Naive thymus-derived CD8-positive, alpha-beta T cell (primary cell): ENCODE measurements at regions not wholly inside any gene's neighbourhood (a gene's known extent, or its start where the extent isn't known, plus 50 kb on each side); places are given as distances from the start of the nearest gene placed in this dataset.
A peak's percentile ranks its signal among the peaks of the same experiment; 100 is the strongest.

Source experiments
- ATAC-seq, 2 donors: fragments of 150-1000 bp; cut with Tn5 transposase in 1 of 2; sonication (Bioruptor Pico), chemical (Tn5 transposase) in 1 of 2; 1 replicate in 1 of 2; 2 replicates in 1 of 2; pipeline ENCODE4 v1.10.0; 2021; ENCODE audit warnings: mild to moderate bottlenecking in 2 of 2, moderate library complexity in 2 of 2
- POLR2A ChIA-PET: fragments of 350-600 bp; sonication (Branson Sonifier 250); formaldehyde crosslinking; loops from one replicate; lab custom pipeline; 2021; ENCODE audit warnings: antibody characterized with exemption; lab: Charles Lee
- DNase-seq, 10 donors: peaks; one replicate each; pipeline versions ENCODE4 v3.0.0 to v3.0.0-alpha.2; 2020 to 2022
- H3K27ac Mint-ChIP-seq, 10 donors: one replicate each; pipeline ENCODE4 v1.8.0; 2020 to 2022; ENCODE audit warnings: mild to moderate bottlenecking in 10 of 10, mixed read lengths in 10 of 10, moderate library complexity in 4 of 10, inconsistent platforms in 1 of 10
- H3K27me3 Mint-ChIP-seq, 5 donors: one replicate each; pipeline ENCODE4 v1.8.0; 2021 to 2022; ENCODE audit warnings: mixed read lengths in 5 of 5
- H3K36me3 Mint-ChIP-seq, 3 donors: one replicate each; pipeline ENCODE4 v1.8.0; 2020 to 2022; ENCODE audit warnings: mixed read lengths in 3 of 3, mild to moderate bottlenecking in 2 of 3, inconsistent platforms in 1 of 3
- H3K4me1 Mint-ChIP-seq, 4 donors: one replicate each; pipeline ENCODE4 v1.8.0; 2021 to 2022; ENCODE audit warnings: mixed read lengths in 4 of 4
- H3K4me3 Mint-ChIP-seq, 10 donors: one replicate each; pipeline ENCODE4 v1.8.0; 2020 to 2022; ENCODE audit warnings: mild to moderate bottlenecking in 10 of 10, mixed read lengths in 10 of 10, moderate library complexity in 6 of 10, inconsistent platforms in 1 of 10
- H3K9me3 Mint-ChIP-seq, 9 donors: one replicate each; pipeline ENCODE4 v1.8.0; 2020 to 2022; ENCODE audit warnings: mixed read lengths in 9 of 9, mild to moderate bottlenecking in 3 of 9, inconsistent platforms in 1 of 9, moderate library complexity in 1 of 9

GRCh38 chr2:105645938-105646773, 98.6 kb upstream of the NCK2 start:
- no peak for ATAC-seq
- H3K4me1 Mint-ChIP-seq: peaks cover 0 to 3% (median 1%) of the 10 kb centered on the region in 4 donors
- POLR2A ChIA-PET: interaction anchor here (0.7 kb wide), 2 partner anchors 159 to 218 kb away, joined by 3 read pairs; no protein-coding TSS in a partner anchor
- DNase-seq: no peak
- H3K4me3 Mint-ChIP-seq: no peak overlapping the region
- peak overlapping the region in 1 of 10 donors; percentile 26 for H3K27ac Mint-ChIP-seq
- no peaks in the 10 kb centered on the region for H3K36me3 Mint-ChIP-seq
- peaks cover 0 to 3% (median 0%) of the 10 kb centered on the region in 9 donors for H3K9me3 Mint-ChIP-seq
- peaks cover 0 to 2% (median 0%) of the 10 kb centered on the region in 5 donors for H3K27me3 Mint-ChIP-seq

GRCh38 chr2:105645031-105645937, 99.4 kb upstream of the NCK2 start:
- Mint-ChIP-seq H3K4me3 (no peak overlapping the region), H3K9me3 (peaks cover 0 to 4% (median 0%) of the 10 kb centered on the region in 9 donors), H3K27me3 (peaks cover 0 to 2% (median 0%) of the 10 kb centered on the region in 5 donors), H3K27ac (peak overlapping the region in 3 of 10 donors; percentile 20 to 71 (median 69)), H3K4me1 (peaks cover 0 to 3% (median 0%) of the 10 kb centered on the region in 4 donors), H3K36me3 (no peaks in the 10 kb centered on the region)
- no peak for DNase-seq
- ATAC-seq: no peak
- POLR2A ChIA-PET: no interaction called here

DNA sequence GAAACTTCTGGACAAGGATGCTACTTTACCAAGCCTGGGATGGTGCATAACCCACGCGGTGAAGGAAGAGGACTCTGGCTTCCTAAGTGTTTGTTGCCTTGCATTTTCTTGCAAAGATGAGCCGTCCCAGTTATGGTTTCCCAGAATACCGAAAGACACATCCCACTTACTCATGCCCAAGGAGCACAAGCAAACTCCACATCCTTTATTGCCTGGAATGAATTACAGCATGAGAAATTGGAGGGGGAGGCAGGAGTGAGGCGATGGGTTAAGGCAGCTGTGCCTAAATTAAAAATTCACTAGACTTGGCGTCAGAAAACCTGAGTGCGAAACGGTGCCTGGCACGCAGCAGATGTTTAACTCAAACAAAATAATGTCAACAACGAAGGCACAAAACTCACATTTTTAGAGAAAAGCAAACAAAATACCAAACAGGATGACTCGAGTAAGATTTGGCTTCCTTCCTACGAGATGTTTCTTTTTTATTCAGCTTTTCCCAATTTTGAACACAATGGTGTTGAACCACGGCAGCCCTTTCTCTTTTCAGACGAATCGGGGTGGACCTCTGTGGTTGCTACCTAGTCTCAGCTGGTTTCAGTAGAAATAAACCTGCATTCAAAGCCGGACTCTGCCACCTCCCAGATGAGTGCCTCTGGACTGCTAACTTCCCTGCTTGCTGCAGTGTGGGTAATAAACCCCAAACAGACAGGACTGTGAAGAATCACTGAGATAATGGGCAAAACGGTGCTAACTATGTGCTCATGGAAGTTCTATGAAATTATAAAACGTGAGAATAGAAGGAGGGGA, 100.3 kb upstream of the NCK2 start:
- peaks cover 0 to 3% (median 0%) of the 10 kb centered on the region in 4 donors for H3K4me1 Mint-ChIP-seq
- no peaks in the 10 kb centered on the region for H3K36me3 Mint-ChIP-seq
- POLR2A ChIA-PET: no interaction called here
- ATAC-seq (no peak), DNase-seq (no peak)
- H3K9me3 Mint-ChIP-seq: peaks cover 0 to 5% (median 0%) of the 10 kb centered on the region in 9 donors
- no peak overlapping the region for H3K4me3 Mint-ChIP-seq
- no peak overlapping the region for H3K27ac Mint-ChIP-seq
- H3K27me3 Mint-ChIP-seq: peaks cover 0 to 2% (median 0%) of the 10 kb centered on the region in 5 donors

DNA sequence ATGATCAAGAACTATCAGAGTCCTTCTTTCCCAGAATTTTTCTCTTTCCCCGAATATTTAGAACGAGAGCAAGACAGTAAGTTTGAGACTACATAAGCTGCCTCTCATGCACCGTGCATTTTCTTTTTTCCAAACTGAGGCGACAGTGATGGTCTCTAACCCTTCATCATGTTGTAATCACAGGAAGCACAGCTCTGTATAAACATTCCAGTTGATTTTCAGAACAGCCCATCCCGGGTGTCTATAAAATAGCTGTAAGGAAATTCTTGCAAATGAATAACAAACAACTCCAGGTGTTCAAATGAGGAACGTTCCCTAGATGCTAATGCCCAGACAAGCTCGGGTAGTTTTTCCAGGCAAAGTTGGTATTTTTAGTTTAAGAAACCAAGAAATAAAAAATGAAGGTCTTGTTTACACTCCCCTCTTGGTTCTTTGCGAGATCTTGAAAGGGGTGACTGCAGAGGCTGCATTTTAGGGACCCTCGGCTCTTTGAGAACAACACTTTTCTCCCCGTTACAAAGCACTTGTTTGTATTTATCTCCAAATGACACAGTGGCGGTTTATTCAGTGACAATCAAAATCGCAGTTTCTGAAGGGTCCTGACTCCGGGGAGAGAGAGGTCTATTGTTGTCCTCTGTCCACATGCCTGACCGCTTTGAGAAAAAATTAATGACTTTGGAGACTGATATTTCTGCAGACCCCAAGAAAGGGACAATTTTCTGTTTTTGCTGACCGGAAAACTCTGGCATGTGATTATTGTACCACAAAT, 101.1 kb upstream of the NCK2 start:
- ATAC-seq: no peak
- POLR2A ChIA-PET: no interaction called here
- peaks cover 0 to 4% (median 0%) of the 10 kb centered on the region in 9 donors for H3K9me3 Mint-ChIP-seq
- peaks cover 0 to 2% (median 0%) of the 10 kb centered on the region in 5 donors for H3K27me3 Mint-ChIP-seq
- no peak overlapping the region for H3K27ac Mint-ChIP-seq
- peaks cover 0 to 2% (median 0%) of the 10 kb centered on the region in 4 donors for H3K4me1 Mint-ChIP-seq
- no peak overlapping the region for H3K4me3 Mint-ChIP-seq
- no peaks in the 10 kb centered on the region for H3K36me3 Mint-ChIP-seq
- DNase-seq: no peak

DNA sequence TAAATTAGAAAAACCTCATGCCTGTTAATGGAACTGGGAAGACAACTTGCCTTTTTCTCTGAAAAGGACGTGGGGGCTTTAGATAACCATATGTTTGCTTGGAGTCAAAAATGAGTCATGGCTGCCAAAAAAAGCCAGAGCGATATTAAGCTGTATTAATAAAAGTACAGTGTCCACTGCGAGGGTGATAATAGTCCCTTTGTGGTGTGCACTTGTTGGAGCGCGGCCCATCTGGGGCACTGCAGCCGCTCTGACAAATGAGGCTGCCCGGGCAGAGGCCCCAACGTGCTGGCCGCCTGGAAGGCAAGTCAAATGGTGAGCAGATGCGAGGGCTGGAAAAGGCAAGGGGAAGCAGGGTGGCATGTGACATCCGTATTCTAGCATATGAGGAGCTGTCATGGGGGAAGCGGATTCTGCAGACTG, 103.3 kb upstream of the NCK2 start:
- no peak for DNase-seq
- peaks cover 0 to 2% (median 0%) of the 10 kb centered on the region in 5 donors for H3K27me3 Mint-ChIP-seq
- POLR2A ChIA-PET: interaction anchor here (0.9 kb wide), 1 partner anchor 10 kb away, joined by 3 read pairs; no protein-coding TSS in a partner anchor
- no peak for ATAC-seq
- no peak overlapping the region for H3K27ac Mint-ChIP-seq
- peaks cover 0 to 2% (median 0%) of the 10 kb centered on the region in 4 donors for H3K4me1 Mint-ChIP-seq
- peaks cover 0 to 4% (median 0%) of the 10 kb centered on the region in 9 donors for H3K9me3 Mint-ChIP-seq
- H3K4me3 Mint-ChIP-seq: no peak overlapping the region
- H3K36me3 Mint-ChIP-seq: no peaks in the 10 kb centered on the region

- Mint-ChIP-seq H3K36me3 (no peaks in the 10 kb centered on the region), H3K27me3 (peaks cover 0 to 2% (median 0%) of the 10 kb centered on the region in 5 donors), H3K4me1 (no peaks in the 10 kb centered on the region), H3K27ac (no peak overlapping the region), H3K9me3 (peaks cover 0 to 4% (median 0%) of the 10 kb centered on the region in 9 donors), H3K4me3 (no peak overlapping the region)
- ATAC-seq: no peak
- DNase-seq: no peak
- POLR2A ChIA-PET: no interaction called here
These were observed 104.5 kb upstream of the NCK2 start for GRCh38 chr2:105640246-105640645.

DNA sequence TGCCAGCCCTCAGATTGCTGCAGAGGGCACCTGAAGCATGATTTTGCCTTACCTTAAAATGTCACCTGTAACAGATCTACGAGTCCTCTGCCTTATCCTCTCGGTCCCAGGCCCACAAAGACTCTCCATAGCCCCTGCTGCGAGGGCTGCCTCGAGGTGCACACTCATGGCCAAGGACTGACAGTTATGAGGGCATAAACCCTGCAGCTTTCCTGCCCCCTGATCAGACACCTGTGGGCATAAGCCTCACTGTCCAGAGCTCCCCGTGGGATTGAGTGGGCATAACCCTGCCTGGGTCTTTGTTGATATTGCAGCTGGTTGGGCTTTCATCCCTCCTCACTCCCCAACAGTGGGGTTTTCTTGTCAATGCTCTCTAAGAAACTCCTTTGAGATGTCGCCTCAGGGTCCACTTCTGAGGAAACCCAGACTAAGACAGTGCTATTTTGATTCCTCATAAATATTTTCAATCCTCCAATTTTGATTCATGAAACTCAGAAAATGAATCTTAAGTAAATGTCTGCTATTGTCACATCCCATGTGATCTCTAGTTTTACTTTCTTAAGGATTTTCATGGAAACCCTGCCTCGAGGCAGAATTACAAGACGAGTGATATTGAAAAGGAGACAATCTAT, 108.5 kb upstream of the NCK2 start:
- Mint-ChIP-seq H3K4me1 (no peaks in the 10 kb centered on the region), H3K36me3 (no peaks in the 10 kb centered on the region), H3K4me3 (no peak overlapping the region), H3K27ac (peak overlapping the region in 1 of 10 donors; percentile 35), H3K27me3 (no peaks in the 10 kb centered on the region), H3K9me3 (peaks cover 0 to 4% (median 0%) of the 10 kb centered on the region in 9 donors)
- POLR2A ChIA-PET: no interaction called here
- ATAC-seq (no peak), DNase-seq (no peak)

DNA sequence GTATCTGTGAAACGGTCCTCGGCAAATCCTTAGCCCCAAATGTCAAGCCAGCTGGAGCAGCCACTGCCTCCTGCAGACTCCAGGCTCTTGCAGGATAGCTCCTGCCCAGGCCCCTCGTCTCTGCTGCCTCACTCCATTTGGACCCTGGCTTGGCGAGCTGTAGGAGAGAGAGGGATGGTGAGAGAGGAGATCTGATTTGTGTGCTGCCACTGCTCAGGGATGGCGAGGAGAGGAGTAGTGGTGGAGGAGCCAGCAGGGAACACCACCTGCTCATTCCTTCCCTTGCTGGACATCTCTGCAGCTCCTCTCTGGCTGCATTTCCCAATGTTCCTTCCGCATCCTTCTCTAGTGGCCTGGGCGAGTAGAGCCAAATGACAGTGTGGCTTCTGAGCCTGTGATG, 109.1 kb upstream of the NCK2 start:
- Mint-ChIP-seq H3K36me3 (no peaks in the 10 kb centered on the region), H3K27me3 (no peaks in the 10 kb centered on the region), H3K4me1 (no peaks in the 10 kb centered on the region), H3K4me3 (no peak overlapping the region), H3K9me3 (peaks cover 0 to 3% (median 0%) of the 10 kb centered on the region in 9 donors), H3K27ac (peak overlapping the region in 3 of 10 donors; percentile 29 to 35 (median 34))
- no peak for ATAC-seq
- DNase-seq: no peak
- POLR2A ChIA-PET: no interaction called here

DNA sequence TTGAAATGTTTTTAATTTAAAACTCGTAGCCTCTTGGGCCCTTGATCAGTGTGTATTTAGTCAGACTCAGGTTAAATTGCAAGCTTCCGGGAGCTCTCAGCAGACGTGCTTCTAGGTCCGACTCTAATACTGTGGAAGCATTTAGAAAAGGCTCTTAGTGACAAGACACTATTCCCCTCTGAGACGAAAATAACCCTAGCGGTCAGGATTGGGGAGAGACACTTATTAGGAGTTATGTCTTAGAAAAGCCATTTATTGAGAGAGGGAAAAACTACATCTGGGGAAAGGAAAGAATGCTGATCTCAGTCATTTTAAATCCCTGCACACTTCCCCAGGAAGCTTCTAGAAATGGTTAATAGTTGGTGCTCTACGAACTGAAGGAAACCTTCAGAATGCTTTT, 110.5 kb upstream of the NCK2 start:
- Mint-ChIP-seq H3K4me1 (no peaks in the 10 kb centered on the region), H3K9me3 (no peaks in the 10 kb centered on the region), H3K4me3 (no peak overlapping the region), H3K36me3 (no peaks in the 10 kb centered on the region), H3K27me3 (no peaks in the 10 kb centered on the region), H3K27ac (no peak overlapping the region)
- DNase-seq: no peak
- POLR2A ChIA-PET: no interaction called here
- ATAC-seq: no peak

GRCh38 chr2:105631922-105632321, 112.8 kb upstream of the NCK2 start:
- peaks cover 0 to 3% (median 0%) of the 10 kb centered on the region in 5 donors for H3K27me3 Mint-ChIP-seq
- POLR2A ChIA-PET: no interaction called here

DNA sequence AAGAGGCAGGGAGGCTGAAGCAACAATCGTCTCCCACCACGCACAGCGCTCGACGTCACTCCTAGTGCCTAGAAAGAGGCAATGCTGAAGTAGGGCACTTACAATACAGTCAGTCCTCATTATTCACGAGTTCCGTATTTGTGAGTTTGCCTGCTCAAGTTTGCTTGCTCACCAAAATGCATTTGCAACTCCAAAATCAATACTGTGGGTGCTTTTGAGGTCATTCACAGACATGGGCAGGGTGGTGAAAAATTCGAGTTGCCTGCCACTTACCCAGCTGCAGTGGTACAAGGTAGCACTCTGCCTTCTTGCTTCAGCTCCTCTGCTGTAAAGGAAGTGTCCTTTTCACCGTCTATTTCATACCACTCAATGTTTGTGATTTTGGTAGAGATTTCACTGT, 113.7 kb upstream of the NCK2 start:
- Mint-ChIP-seq H3K27ac (no peak overlapping the region), H3K4me1 (no peaks in the 10 kb centered on the region), H3K36me3 (no peaks in the 10 kb centered on the region), H3K4me3 (no peak overlapping the region), H3K27me3 (peaks cover 0 to 3% (median 0%) of the 10 kb centered on the region in 5 donors), H3K9me3 (peaks cover 0 to 2% (median 0%) of the 10 kb centered on the region in 9 donors)
- POLR2A ChIA-PET: no interaction called here
- DNase-seq: no peak
- ATAC-seq: no peak

More at GRCh38 chr2:105631922-105632321, 112.8 kb upstream of the NCK2 start:
- no peak for ATAC-seq
- Mint-ChIP-seq H3K9me3 (peaks cover 0 to 2% (median 0%) of the 10 kb centered on the region in 9 donors), H3K4me1 (no peaks in the 10 kb centered on the region), H3K36me3 (no peaks in the 10 kb centered on the region), H3K4me3 (no peak overlapping the region), H3K27ac (no peak overlapping the region)
- DNase-seq: no peak
